ENCODE measurements at regions not wholly inside any gene's neighbourhood (a gene's known extent, or its start where the extent isn't known, plus 50 kb on each side); places are given as distances from the start of the nearest gene placed in this dataset.

DNA sequence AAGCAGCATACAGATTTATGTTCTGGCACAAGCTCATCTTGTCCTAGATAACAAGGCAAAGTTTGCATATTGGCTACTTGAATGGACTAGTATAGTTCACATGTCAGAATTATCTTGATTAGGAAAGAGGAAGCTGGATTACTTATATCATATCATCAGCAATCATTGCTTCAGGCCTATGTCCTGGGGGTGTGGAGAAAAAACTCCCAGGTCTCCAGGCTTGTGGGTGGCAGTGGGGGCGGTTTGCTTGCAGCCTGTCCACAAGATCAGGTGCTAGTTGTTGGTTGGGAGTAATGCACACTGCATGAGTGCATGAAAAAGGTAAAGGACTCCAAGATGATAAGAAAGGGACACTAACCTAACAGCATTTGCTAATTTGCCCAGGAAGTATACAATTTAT lies 326.4 kb upstream of the PDE4D start:
- Histone ChIP-seq H4K20me1 (ENCODE audit: low read length) (no peaks in the 10 kb centered on the region), H3K36me3 (ENCODE audit: low read depth, low read length) (no peaks in the 10 kb centered on the region), H3F3A (ENCODE audit: low read length, unreplicated experiment) (no peaks in the 10 kb centered on the region), H3K9ac (ENCODE audit: low read length) (no peak overlapping the region), H3K4me2 (ENCODE audit: low read length) (no peak overlapping the region), H2AFZ (ENCODE audit: low read length) (no peak overlapping the region), H3K27me3 (ENCODE audit: low read length) (no peaks in the 10 kb centered on the region), H3K9me2 (replicated peaks; ENCODE audit: low read length) (no peaks in the 10 kb centered on the region), H3K4me1 (ENCODE audit: insufficient read depth, low read length) (peaks cover 3% of the 10 kb centered on the region; the same call in 1 of the 2 replicates), H3K9me3 (ENCODE audit: low read length) (no peaks in the 10 kb centered on the region), H3K79me2 (ENCODE audit: low read length) (no peaks in the 10 kb centered on the region), H3K27ac (ENCODE audit: low read length) (no peak overlapping the region), H3K4me3 (ENCODE audit: low read length) (no peak overlapping the region)
- TF ChIP-seq, protein P1, sequence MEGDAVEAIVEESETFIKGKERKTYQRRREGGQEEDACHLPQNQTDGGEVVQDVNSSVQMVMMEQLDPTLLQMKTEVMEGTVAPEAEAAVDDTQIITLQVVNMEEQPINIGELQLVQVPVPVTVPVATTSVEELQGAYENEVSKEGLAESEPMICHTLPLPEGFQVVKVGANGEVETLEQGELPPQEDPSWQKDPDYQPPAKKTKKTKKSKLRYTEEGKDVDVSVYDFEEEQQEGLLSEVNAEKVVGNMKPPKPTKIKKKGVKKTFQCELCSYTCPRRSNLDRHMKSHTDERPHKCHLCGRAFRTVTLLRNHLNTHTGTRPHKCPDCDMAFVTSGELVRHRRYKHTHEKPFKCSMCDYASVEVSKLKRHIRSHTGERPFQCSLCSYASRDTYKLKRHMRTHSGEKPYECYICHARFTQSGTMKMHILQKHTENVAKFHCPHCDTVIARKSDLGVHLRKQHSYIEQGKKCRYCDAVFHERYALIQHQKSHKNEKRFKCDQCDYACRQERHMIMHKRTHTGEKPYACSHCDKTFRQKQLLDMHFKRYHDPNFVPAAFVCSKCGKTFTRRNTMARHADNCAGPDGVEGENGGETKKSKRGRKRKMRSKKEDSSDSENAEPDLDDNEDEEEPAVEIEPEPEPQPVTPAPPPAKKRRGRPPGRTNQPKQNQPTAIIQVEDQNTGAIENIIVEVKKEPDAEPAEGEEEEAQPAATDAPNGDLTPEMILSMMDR (conservative IDR thresholded peaks at IDR 0.05; ENCODE audit: low read depth, low read length), result no peak
- TF ChIP-seq EZH2phosphoT487 (IDR thresholded peaks at IDR 0.05; ENCODE audit: borderline replicate concordance, low read length) (no peak), EZH2 (IDR thresholded peaks at IDR 0.05; ENCODE audit: low read length, unreplicated experiment) (no peak)
- ATAC-seq (no peak), DNase-seq (no peak)
- POLR2A ChIA-PET (ENCODE audit: unreplicated experiment), result no interaction called here
- no TSS peak for BruUV-seq (replicated peaks)
- CTCF ChIA-PET, result no interaction called here
- intact Hi-C loops (cut with micrococcal nuclease), result no loop called here

DNA sequence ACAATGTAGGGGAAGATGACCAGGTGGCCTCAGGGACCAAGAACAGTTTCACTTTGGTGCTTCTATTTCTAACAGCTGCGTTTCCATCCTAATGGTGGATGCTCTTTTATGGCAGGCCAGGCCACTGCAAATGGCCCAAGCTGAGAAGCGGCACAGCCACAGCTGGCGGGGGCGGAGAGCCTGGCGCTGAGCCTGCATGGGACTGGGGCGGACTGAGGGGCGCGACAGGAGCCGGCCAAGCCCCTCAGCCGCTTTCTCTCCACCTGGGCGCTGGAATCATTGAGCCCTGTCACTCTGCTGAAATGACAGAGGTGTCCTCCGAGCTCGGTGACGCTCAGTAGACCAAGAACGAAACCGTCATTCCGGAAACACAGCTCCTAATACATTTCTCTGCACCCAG lies 317.3 kb upstream of the PDE4D start:
- Histone ChIP-seq H3K9ac (ENCODE audit: low read length) (no peak overlapping the region), H3K27ac (ENCODE audit: low read length) (no peak overlapping the region), H3K4me1 (ENCODE audit: insufficient read depth, low read length) (no peaks in the 10 kb centered on the region), H3K36me3 (ENCODE audit: low read depth, low read length) (no peaks in the 10 kb centered on the region), H3F3A (ENCODE audit: low read length, unreplicated experiment) (no peaks in the 10 kb centered on the region), H3K27me3 (ENCODE audit: low read length) (peaks cover 48% of the 10 kb centered on the region), H3K4me3 (ENCODE audit: low read length) (peak overlapping the region; percentile 38; the same call in 1 of the 2 replicates), H3K9me2 (replicated peaks; ENCODE audit: low read length) (no peaks in the 10 kb centered on the region), H4K20me1 (ENCODE audit: low read length) (no peaks in the 10 kb centered on the region), H3K4me2 (ENCODE audit: low read length) (peak overlapping the region; percentile 49), H2AFZ (ENCODE audit: low read length) (no peak overlapping the region), H3K79me2 (ENCODE audit: low read length) (no peaks in the 10 kb centered on the region), H3K9me3 (ENCODE audit: low read length) (no peaks in the 10 kb centered on the region)
- intact Hi-C loops (cut with micrococcal nuclease), result no loop called here
- no TSS peak for BruUV-seq (replicated peaks)
- POLR2A ChIA-PET (ENCODE audit: unreplicated experiment), result interaction anchor here (0.5 kb wide), 1 partner anchor 14 kb away, joined by 4 read pairs; no protein-coding TSS in a partner anchor
- TF ChIP-seq, protein P1 (conservative IDR thresholded peaks at IDR 0.05; ENCODE audit: low read depth, low read length), result no peak
- TF ChIP-seq EZH2 (IDR thresholded peaks at IDR 0.05; ENCODE audit: low read length, unreplicated experiment) (no peak), EZH2phosphoT487 (IDR thresholded peaks at IDR 0.05; ENCODE audit: borderline replicate concordance, low read length) (no peak)
- CTCF ChIA-PET, result no interaction called here
- no peak for ATAC-seq
- DNase-seq, result no peak

DNA sequence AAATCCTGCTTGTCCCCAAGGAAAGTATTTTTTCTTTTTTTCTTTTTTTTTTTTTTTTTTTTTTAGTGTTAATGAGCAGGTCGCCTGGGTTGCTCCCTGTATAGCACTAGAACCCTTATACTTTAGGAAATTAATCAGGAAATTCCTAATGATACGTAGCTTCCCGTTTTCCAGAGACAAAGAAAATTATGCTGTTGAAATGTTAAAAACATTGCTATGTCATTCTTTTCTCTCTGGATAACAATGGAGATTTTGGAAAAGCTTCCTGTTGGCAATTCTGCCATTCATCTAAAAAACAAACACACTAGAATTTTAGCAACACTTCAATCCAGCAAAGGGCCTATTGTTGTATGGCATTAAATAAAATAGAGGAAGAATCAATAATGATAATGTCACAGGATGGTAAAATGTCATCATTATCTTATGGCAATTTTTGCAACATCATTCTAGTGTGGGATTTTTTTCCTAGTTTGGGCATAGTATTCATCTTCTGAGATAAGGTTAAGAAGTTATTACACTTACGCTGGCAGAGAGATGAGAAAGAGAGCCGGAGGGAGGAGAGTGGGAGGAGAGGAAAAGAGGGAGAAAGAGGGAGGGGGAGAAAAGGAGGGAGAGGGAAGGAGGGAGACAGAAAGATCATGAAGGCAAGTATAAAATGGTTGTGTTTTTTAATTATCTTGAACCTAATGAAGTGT lies 315.8 kb upstream of the PDE4D start:
- Histone ChIP-seq H3F3A (ENCODE audit: low read length, unreplicated experiment) (no peaks in the 10 kb centered on the region), H3K36me3 (ENCODE audit: low read depth, low read length) (no peaks in the 10 kb centered on the region), H3K4me3 (ENCODE audit: low read length) (no peak overlapping the region), H3K79me2 (ENCODE audit: low read length) (no peaks in the 10 kb centered on the region), H3K9me2 (replicated peaks; ENCODE audit: low read length) (no peaks in the 10 kb centered on the region), H3K9me3 (ENCODE audit: low read length) (no peaks in the 10 kb centered on the region), H3K27ac (ENCODE audit: low read length) (no peak overlapping the region), H3K4me2 (ENCODE audit: low read length) (no peak overlapping the region), H4K20me1 (ENCODE audit: low read length) (no peaks in the 10 kb centered on the region), H3K27me3 (ENCODE audit: low read length) (peaks cover 56% of the 10 kb centered on the region), H3K9ac (ENCODE audit: low read length) (no peak overlapping the region), H3K4me1 (ENCODE audit: insufficient read depth, low read length) (no peaks in the 10 kb centered on the region), H2AFZ (ENCODE audit: low read length) (no peak overlapping the region)
- CTCF ChIA-PET, result no interaction called here
- TF ChIP-seq EZH2phosphoT487 (IDR thresholded peaks at IDR 0.05; ENCODE audit: borderline replicate concordance, low read length), result no peak
- TF ChIP-seq, protein P1 (conservative IDR thresholded peaks at IDR 0.05; ENCODE audit: low read depth, low read length), result no peak
- TF ChIP-seq EZH2 (IDR thresholded peaks at IDR 0.05; ENCODE audit: low read length, unreplicated experiment), result no peak
- no peak for DNase-seq
- ATAC-seq, result no peak
- intact Hi-C loops (cut with micrococcal nuclease), result no loop called here
- POLR2A ChIA-PET (ENCODE audit: unreplicated experiment), result no interaction called here
- BruUV-seq (replicated peaks), result no TSS peak
